IPS DF 4.7 (cell line): ENCODE measurements at regions not wholly inside any gene's neighbourhood (a gene's known extent, or its start where the extent isn't known, plus 50 kb on each side); places are given as distances from the start of the nearest gene placed in this dataset.

Experiments used
- DNase-seq: peaks from one replicate; pipeline ENCODE4 v3.0.0-alpha.2; 2013; ENCODE audit warnings: low spot score; ENCODE audit errors: extremely low read depth

DNA sequence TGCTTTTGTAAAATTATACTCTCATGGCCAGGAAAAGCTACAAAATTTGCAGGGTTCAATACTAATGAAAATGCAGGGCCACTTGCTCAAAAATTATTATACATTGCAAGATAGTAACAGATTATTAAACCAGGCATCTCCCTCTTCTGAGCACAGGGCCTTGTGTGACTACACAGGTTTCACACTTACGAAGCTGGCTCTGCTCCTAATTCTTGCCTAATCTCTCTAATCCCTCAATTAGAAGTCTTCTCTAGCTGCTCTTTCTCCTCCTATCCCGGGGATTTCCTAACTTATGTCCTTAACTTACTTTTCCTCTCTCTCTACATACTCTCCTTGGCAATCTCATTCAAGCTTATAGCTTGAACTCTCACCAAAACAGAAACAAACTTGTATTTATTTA lies 168.3 kb downstream of the AREG start:
- no peak for DNase-seq

DNA sequence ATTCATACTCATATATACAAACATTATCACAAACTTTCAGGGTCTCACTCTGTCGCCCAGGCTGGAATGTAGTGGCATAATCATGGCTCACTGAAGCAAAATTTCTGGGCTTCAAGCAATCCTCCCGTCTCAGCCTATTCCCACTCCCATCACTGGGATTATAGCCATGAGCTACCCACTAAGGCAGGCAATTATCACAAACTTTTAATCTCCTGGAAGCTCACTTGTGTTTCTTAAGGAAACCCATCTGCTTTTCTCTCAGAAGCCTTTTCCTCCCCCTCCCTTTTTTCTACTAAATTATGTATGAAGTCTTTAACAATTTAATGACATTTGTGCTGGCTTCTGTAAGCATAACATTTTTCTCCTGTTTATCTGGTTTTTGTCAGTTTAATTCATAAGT lies 170.5 kb downstream of the AREG start:
- DNase-seq, result no peak

GRCh38 chr4:74618166-74618565 lies 173.2 kb downstream of the AREG start:
- no peak for DNase-seq

GRCh38 chr4:74618659-74619058 lies 173.7 kb downstream of the AREG start:
- no peak for DNase-seq

GRCh38 chr4:74619931-74620702 lies 174.2 kb downstream of the BTC start:
- no peak for DNase-seq

DNA sequence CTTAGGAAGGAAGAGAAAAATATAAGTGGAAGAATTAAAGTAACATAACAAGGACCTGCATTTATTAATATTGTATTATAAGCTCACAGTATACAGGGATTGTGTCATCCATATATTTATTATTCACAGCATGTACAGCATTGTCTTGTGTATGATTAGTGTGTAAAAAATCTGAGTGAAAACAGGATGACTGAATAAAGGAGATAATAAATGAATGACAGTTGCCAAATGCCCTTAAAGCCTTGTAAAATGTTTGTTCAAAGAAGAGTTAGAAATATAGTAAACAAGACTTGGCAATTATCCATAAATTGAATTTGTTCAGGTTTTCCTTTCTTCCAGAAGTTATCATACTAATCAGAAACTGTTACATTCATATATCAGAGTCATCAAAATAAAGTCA lies 172.7 kb downstream of the BTC start:
- no peak for DNase-seq

DNA sequence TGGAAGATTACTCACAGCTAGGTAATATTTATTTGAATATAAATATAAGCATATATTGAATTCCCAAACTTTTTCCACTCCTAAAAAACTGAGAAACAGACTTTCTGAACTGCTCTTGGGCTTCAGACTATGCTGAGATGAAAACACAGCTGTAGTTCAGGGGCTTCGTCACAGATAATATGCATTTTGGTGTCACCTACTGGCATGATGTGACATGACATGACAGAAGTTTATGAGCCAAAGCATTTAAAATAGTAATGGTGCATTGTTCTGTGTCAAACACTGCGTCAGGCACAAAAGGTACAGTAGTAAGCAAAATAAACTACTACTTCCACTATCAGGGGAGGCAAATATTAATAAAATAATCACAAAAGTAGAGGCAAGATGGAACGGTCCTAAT lies 171.3 kb downstream of the BTC start:
- DNase-seq, result no peak

DNA sequence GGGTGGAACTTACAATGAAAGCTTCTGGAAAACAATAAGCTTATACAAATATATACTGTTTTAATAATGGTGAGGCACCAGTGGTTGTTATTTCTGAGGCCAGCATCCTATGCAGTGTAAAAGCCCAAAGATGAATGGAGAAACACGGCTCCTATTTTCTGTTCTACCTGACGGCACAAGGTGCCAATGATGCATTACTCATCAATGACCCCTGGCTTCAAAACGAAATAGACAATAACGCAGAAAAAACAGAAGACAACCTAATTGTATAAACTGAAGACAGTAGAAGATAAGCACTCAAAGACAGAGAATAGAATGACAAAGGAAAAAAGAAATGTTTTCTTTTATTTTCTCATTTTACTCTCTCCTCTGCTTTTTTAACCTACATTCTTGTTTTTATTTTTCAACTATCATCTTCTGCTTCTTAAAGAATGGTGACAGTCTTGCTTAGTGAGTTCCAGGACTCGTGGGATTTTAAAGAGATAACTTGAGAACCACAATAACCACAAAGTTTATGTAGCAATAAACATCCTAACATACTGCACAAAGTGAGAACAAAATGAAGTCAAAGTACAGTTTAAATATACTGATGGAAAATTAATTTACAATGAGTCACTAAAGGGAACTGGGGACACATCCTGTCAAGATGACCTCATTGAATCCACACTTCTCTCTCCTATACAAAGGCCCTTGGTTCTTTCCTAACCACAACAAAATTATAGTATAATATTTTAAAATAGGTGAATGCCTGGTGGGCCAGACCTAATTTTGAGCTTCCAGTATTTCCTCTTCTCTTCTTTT lies 169.8 kb downstream of the BTC start:
- DNase-seq, result no peak

DNA sequence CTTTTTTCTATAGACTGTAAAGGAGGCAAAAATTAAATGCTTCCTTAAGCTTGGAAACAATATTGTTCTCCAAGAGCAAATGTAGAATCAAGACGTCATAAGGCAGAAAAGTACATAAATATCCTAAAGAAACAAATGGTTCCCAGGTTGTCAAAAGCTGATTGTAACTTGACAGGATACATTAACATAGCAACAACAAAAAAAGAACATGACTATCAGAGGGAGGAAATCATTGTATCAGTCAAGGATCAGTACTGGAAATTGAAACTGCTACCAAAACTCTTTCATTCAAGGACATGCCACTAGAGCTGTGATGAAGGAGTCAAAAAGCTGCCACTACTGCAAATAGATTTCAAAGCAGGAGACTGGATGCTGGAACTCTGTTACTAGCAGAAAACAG lies 168.3 kb downstream of the BTC start:
- DNase-seq, result no peak

- no peak for DNase-seq
Observed at GRCh38 chr4:74627093-74627492, 167.2 kb downstream of the BTC start.

DNA sequence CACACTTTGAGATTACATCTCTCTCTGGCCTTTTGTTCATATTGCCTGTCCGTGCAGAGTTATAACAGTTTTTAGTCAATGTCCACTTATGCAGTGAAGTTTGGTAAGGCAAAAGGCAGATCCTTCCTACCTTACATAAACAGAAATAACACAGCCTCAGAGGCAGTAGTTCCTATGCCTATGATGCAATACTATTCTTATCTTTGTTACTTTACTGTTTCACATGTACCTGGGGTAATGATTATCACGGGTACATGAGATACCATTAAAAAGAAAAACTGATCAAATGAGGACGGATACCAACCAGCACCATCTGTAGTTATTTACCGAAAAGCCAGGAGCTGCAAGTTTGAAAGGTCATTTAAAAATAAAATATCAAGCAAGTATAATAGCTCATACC lies 166.8 kb downstream of the BTC start:
- DNase-seq, result no peak

GRCh38 chr4:74628852-74629620 lies 165.3 kb downstream of the BTC start:
- no peak for DNase-seq

GRCh38 chr4:74630551-74630950 lies 163.8 kb downstream of the BTC start:
- DNase-seq, result no peak

- DNase-seq, result no peak
Observed at GRCh38 chr4:74631338-74631737, 163.0 kb downstream of the BTC start.

DNA sequence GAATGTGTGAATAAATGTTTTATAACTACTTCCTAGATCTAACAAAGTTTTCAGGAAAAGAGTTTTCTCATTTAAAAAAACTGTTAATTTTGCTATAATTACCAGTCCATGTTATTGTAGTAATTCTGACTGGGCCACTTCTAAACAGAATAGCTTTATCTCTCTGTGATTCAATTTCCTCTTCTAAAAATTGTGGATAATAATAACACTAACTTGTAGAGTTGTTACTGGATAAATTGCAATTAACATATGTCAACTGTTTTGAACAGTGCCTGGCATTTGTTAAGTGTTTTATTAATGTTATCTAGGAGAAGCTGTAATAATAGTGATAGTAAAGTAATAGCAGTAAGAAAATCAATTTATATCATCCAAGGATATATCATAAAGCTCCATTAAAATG lies 162.3 kb downstream of the BTC start:
- DNase-seq, result no peak

DNA sequence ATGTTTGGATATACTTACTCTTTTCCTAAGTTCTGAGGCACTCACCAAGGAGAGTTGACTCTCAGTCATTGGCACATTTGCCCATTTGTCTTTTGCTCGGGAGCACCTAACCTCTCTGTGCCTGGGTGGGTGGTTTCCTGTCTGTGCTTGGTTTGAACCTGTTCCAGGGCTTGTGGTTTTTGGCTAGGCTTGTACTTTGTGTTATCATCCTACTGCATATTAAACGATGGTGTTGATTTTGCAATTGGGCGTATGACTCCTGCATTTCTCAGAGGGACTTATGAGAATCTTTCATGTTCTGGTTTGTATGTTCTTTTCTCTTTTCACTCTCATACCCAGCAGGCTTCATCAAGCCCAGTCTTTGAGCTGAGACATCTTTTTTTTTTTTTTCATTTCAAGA lies 161.7 kb downstream of the BTC start:
- no peak for DNase-seq

DNA sequence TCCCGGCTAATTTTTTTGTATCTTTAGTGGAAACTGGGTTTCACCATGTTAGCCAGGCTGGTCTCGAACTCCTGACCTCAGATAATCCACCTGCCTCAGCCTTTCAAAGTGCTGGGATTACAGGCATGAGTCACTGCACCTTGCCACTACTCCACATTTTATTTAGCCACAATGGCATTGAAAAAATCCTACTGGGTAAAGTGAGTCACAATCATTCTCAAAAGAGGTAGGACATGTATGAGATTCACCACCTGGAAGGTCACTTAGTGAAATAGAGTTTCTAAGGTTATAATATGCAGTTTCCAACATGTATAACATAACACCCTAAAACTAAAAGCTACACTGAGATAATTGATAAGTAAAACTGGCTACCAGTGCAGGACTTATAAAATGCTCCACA lies 159.2 kb downstream of the BTC start:
- no peak for DNase-seq

DNA sequence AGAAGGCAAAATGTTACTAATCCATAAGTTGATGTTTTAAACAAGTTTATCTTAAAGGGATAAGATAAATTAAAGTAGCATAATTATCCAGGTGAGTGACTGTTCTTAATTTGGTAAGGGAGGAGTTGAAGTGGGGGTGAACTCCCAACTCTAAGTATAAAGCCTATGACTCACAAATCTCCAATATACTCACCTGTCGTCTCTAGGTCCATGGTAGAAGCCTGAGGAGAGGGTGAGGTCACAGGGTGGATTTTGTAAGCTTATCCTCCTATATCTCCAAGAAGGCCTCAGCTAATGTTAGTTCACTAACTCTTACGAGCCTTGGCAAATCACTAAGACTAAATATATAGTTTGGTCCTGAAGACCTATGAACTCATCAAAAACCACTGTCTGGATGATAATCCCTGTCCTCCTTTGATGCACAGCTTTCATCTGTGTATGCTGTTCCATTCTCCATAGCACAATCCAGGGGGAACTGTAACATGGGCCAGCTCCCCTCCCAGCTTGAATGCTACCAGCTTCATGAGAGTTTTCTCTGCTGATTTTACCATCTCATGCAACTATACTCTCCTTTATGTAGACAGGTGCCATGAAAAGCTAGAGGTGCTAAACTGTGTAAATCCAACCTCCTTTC lies 158.7 kb downstream of the BTC start:
- DNase-seq, result no peak

DNA sequence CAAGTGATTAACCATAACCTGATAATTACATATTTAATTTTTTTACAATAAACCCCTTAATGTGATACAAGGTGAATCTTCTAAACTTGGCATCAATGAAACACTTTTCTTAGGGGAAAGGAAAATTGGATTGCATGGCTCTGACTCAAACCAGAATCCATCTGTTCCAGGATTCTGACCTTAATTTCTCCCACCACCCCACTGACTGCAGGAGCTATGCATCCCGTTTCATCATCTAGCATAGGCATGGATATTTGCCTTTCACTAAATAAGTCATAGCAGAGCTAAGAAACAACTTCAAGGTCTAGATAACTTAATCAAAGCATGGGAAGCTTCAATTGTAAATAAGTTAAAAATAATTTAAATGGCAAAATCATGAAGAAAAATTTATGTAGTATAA lies 156.3 kb downstream of the BTC start:
- DNase-seq, result no peak

- DNase-seq, result no peak
Observed at GRCh38 chr4:74638689-74639088, 155.6 kb downstream of the BTC start.

- DNase-seq, result no peak
Observed at GRCh38 chr4:74640111-74640903, 154.0 kb downstream of the BTC start.
